ENCODE measurements at regions not wholly inside any gene's neighbourhood (a gene's known extent, or its start where the extent isn't known, plus 50 kb on each side); places are given as distances from the start of the nearest gene placed in this dataset.
"Not testable (repeated sequence)": the region's sequence is repeated elsewhere in the genome, so short reads cannot be mapped to it uniquely, and the experiment has no call there.

- no peak for DNase-seq (ENCODE audit: low spot score in 2 of 2)
- FAIRE-seq = no peak
These were observed 110.7 kb downstream of the MIAT start for GRCh38 chr22:26768156-26768515.

- no peak for DNase-seq (ENCODE audit: low spot score in 2 of 2)
- FAIRE-seq = no peak
These were observed 111.6 kb downstream of the MIAT start for GRCh38 chr22:26768952-26769351.

- FAIRE-seq (no peak), DNase-seq (ENCODE audit: low spot score in 2 of 2) (no peak)
These were observed 112.3 kb downstream of the MIAT start for GRCh38 chr22:26769663-26770062.

GRCh38 chr22:26770624-26771023 lies 113.2 kb downstream of the MIAT start:
- FAIRE-seq = no peak
- DNase-seq (ENCODE audit: low spot score in 2 of 2) = no peak

- not testable (repeated sequence) for DNase-seq (ENCODE audit: low spot score in 2 of 2); FAIRE-seq
These were observed 115.7 kb downstream of the MIAT start for GRCh38 chr22:26773054-26773453.

GRCh38 chr22:26775394-26775793 lies 118.0 kb downstream of the MIAT start:
- FAIRE-seq = no peak

GRCh38 chr22:26777156-26777801 lies 119.9 kb downstream of the MIAT start:
- FAIRE-seq (no peak), DNase-seq (ENCODE audit: low spot score in 2 of 2) (no peak)

More at GRCh38 chr22:26775394-26775793, 118.0 kb downstream of the MIAT start:
- no peak for DNase-seq (ENCODE audit: low spot score in 2 of 2)

- no peak for FAIRE-seq
These were observed 121.0 kb downstream of the MIAT start for GRCh38 chr22:26778372-26778771.

GRCh38 chr22:26779108-26779507 lies 121.7 kb downstream of the MIAT start:
- DNase-seq (ENCODE audit: low spot score in 2 of 2) (no peak), FAIRE-seq (no peak)

More at GRCh38 chr22:26778372-26778771, 121.0 kb downstream of the MIAT start:
- no peak for DNase-seq (ENCODE audit: low spot score in 2 of 2)

- DNase-seq (ENCODE audit: low spot score in 2 of 2) (no peak), FAIRE-seq (no peak)
These were observed 122.5 kb downstream of the MIAT start for GRCh38 chr22:26779929-26780328.

GRCh38 chr22:26780521-26780920 lies 123.1 kb downstream of the MIAT start:
- no peak for FAIRE-seq

GRCh38 chr22:26781062-26781461 lies 123.7 kb downstream of the MIAT start:
- DNase-seq (ENCODE audit: low spot score in 2 of 2) = no peak
- no peak for FAIRE-seq

More at GRCh38 chr22:26780521-26780920, 123.1 kb downstream of the MIAT start:
- DNase-seq (ENCODE audit: low spot score in 2 of 2) = no peak

- no peak for DNase-seq (ENCODE audit: low spot score in 2 of 2)
- no peak for FAIRE-seq
These were observed 124.2 kb downstream of the MIAT start for GRCh38 chr22:26781596-26781995.

- no peak for FAIRE-seq
- DNase-seq (ENCODE audit: low spot score in 2 of 2) = no peak
These were observed 126.5 kb downstream of the MIAT start for GRCh38 chr22:26783885-26784284.

GRCh38 chr22:26784772-26785171 lies 127.4 kb downstream of the MIAT start:
- DNase-seq (ENCODE audit: low spot score in 2 of 2) = no peak
- FAIRE-seq = no peak

- DNase-seq (ENCODE audit: low spot score in 2 of 2) (no peak), FAIRE-seq (no peak)
These were observed 128.5 kb downstream of the MIAT start for GRCh38 chr22:26785932-26786331.

- FAIRE-seq = no peak
- no peak for DNase-seq (ENCODE audit: low spot score in 2 of 2)
These were observed 129.0 kb downstream of the MIAT start for GRCh38 chr22:26786398-26786797.

GRCh38 chr22:26789951-26790350 lies 132.6 kb downstream of the MIAT start:
- FAIRE-seq = no peak
- no peak for DNase-seq (ENCODE audit: low spot score in 2 of 2)

- FAIRE-seq (no peak), DNase-seq (ENCODE audit: low spot score in 2 of 2) (no peak)
These were observed 135.1 kb downstream of the MIAT start for GRCh38 chr22:26792522-26792921.

GRCh38 chr22:26796785-26797184 lies 139.4 kb downstream of the MIAT start:
- no peak for DNase-seq (ENCODE audit: low spot score in 2 of 2)
- no peak for FAIRE-seq

- DNase-seq (ENCODE audit: low spot score in 2 of 2) (no peak), FAIRE-seq (no peak)
These were observed 140.5 kb downstream of the MIAT start for GRCh38 chr22:26797910-26798309.

GRCh38 chr22:26798462-26799065 lies 141.2 kb downstream of the MIAT start:
- no peak for DNase-seq (ENCODE audit: low spot score in 2 of 2)
- no peak for FAIRE-seq

Measured in frontal cortex (tissue), 3 donors.